Duodenal mucosa (tissue), 2 donors: ENCODE measurements at regions not wholly inside any gene's neighbourhood (a gene's known extent, or its start where the extent isn't known, plus 50 kb on each side); places are given as distances from the start of the nearest gene placed in this dataset.

Experiments used
- H3K27ac ChIP-seq: one replicate; pipeline ENCODE4 v1.7.0; 2013; ENCODE audit warnings: low read depth, low read length
- H3K27me3 ChIP-seq, 2 donors: one replicate each; pipeline ENCODE4 v1.7.0; 2013; ENCODE audit warnings: low read length in 2 of 2, control low read depth in 1 of 2; ENCODE audit not compliant: insufficient read depth in 2 of 2, control insufficient read depth in 1 of 2
- H3K36me3 ChIP-seq, 2 donors: one replicate each; pipeline ENCODE4 v1.7.0; 2013; ENCODE audit warnings: low read length in 2 of 2, control low read depth in 1 of 2; ENCODE audit not compliant: insufficient read depth in 2 of 2, control insufficient read depth in 1 of 2
- H3K4me1 ChIP-seq, 2 donors: one replicate each; pipeline ENCODE4 v1.7.0; 2013; ENCODE audit warnings: low read length in 2 of 2, control low read depth in 1 of 2; ENCODE audit not compliant: insufficient read depth in 2 of 2, control insufficient read depth in 1 of 2
- H3K4me3 ChIP-seq, 2 donors: one replicate each; pipeline ENCODE4 v1.7.0; 2013; ENCODE audit warnings: low read length in 2 of 2, low read depth in 1 of 2
- H3K9ac ChIP-seq, 2 donors: one replicate each; pipeline ENCODE4 v1.7.0; 2013; ENCODE audit warnings: low read length in 2 of 2, low read depth in 1 of 2
- H3K9me3 ChIP-seq, 2 donors: one replicate each; pipeline ENCODE4 v1.7.0; 2013; ENCODE audit warnings: low read length in 2 of 2, control low read depth in 1 of 2; ENCODE audit not compliant: control insufficient read depth in 1 of 2

DNA sequence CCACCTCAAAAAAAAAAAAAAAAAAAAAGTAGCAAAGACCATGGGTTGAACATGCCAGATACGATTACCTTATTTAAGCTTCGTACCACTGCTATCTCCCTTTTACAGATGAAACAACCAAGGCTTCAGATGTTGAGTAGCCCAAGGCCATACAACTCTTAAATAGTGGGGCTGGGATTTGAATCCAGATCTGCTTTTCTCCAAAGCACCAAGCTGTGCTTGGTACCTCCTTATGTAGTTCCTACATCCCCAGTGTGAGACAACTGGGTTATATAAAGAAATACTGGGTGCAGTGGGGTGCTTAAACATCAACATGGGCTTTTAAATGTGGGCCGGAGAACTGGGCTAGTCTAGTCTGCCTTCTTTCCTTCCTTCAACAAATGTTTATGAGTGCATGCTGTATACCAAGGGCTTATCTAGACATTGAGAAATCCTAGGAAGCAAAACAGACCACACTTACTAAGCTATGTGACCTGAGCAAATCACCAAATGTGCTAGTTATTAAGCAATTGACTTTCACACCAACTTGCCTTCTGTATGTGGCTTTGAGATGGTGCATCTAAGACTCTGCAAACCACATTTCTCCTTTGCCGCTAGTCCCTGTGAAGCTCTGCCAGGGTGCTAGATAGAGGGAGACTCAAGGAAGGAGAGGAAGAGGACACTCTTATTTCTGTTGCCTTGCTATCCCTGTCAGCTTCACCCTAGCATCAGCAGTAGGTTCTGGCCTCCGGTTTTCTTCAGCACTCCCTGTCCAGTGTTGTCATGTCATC, 201.4 kb upstream of the FOXN2 start:
- Histone ChIP-seq H3K27me3 (no peaks in the 10 kb centered on the region), H3K36me3 (no peaks in the 10 kb centered on the region), H3K9ac (no peak overlapping the region), H3K4me1 (peaks cover 7 to 9% of the 10 kb centered on the region in 2 donors), H3K9me3 (no peaks in the 10 kb centered on the region), H3K27ac (no peak overlapping the region), H3K4me3 (no peak overlapping the region)

DNA sequence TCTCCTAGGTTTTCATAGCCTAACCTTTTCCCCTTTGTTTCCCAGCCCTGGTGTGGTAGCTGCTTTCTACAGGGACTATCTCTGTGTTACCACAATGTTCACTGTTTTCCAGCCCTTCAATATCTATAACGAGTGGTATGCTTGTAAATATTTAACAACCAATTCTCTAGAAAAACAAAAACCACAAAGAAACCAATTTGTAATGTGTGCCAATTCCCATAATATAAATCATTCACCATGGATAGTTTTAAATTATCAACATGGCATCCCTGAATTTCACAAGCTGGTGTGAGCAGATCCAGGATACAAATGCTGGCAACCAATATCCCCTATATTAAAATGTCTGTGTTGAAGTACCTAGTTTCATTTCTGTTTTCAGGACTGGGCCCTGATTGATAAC, 200.7 kb upstream of the FOXN2 start:
- Histone ChIP-seq H3K27me3 (no peaks in the 10 kb centered on the region), H3K4me1 (peaks cover 7 to 9% of the 10 kb centered on the region in 2 donors), H3K9me3 (no peaks in the 10 kb centered on the region), H3K9ac (no peak overlapping the region), H3K27ac (no peak overlapping the region), H3K4me3 (no peak overlapping the region), H3K36me3 (no peaks in the 10 kb centered on the region)

DNA sequence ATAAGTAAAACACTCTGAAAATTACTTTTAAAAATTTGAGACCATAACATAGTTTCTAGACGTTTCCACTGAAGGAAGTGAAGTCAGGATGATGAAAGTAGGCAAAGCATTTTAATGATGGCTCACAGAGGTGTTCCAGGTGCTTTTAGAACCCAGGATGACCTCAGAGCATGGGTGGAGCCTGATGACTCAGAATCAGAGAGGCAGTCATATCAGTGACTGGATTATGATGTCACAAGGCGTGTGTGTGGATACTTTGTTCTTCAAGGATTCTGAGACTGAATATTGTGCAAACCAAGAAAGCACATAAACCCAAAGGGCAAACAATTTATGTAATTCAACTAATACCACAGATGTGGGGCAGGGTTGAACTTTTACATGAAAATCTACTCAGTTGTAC, 200.2 kb upstream of the FOXN2 start:
- H3K27me3 ChIP-seq: no peaks in the 10 kb centered on the region
- H3K27ac ChIP-seq: no peak overlapping the region
- H3K9me3 ChIP-seq: no peaks in the 10 kb centered on the region
- no peaks in the 10 kb centered on the region for H3K36me3 ChIP-seq
- no peak overlapping the region for H3K9ac ChIP-seq
- no peak overlapping the region for H3K4me3 ChIP-seq
- H3K4me1 ChIP-seq: peaks cover 7 to 9% of the 10 kb centered on the region in 2 donors

DNA sequence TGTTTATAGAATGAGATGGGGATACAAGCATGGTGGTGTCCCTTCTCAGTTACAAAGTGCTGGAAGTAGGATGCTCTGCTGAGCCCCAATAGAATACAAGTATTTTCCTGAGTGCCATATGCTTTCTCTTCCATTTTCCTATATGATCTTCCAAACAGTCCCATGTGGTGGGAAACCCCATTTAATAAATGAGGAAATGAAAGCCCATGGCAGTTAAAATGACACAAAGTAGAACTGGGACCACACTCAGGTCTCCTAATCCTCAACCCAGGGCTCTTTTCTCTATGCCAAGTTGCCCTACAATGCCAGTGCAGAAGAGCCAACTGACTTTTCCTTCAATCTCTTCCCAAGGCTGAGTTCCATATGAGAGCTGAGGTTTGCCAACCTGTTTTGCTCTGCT, 198.0 kb upstream of the FOXN2 start:
- H3K36me3 ChIP-seq: no peaks in the 10 kb centered on the region
- peaks cover 0 to 5% of the 10 kb centered on the region in 2 donors for H3K4me1 ChIP-seq
- no peak overlapping the region for H3K9ac ChIP-seq
- H3K9me3 ChIP-seq: no peaks in the 10 kb centered on the region
- H3K27me3 ChIP-seq: no peaks in the 10 kb centered on the region
- H3K4me3 ChIP-seq: no peak overlapping the region
- no peak overlapping the region for H3K27ac ChIP-seq

DNA sequence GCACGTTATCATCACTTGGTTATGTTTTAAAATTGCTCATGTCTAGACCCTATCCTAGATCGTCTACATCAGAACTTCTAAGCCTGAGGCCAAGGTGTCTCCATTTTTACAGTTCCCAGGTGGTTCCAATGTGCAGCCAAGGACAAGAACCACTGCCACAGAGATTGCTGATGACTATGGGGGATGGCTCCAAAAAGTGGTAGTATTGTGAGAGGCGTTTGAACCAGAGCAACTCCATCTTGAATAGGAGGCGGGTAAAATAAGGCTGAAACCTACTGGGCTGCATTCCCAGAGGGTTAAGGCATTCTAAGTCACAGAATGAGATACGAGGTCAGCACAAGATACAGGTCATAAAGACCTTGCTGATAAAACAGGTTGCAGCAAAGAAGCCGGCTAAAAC, 195.6 kb upstream of the FOXN2 start:
- H3K4me3 ChIP-seq: no peak overlapping the region
- H3K9ac ChIP-seq: no peak overlapping the region
- H3K27me3 ChIP-seq: no peaks in the 10 kb centered on the region
- no peaks in the 10 kb centered on the region for H3K36me3 ChIP-seq
- no peak overlapping the region for H3K27ac ChIP-seq
- no peaks in the 10 kb centered on the region for H3K4me1 ChIP-seq
- H3K9me3 ChIP-seq: no peaks in the 10 kb centered on the region

DNA sequence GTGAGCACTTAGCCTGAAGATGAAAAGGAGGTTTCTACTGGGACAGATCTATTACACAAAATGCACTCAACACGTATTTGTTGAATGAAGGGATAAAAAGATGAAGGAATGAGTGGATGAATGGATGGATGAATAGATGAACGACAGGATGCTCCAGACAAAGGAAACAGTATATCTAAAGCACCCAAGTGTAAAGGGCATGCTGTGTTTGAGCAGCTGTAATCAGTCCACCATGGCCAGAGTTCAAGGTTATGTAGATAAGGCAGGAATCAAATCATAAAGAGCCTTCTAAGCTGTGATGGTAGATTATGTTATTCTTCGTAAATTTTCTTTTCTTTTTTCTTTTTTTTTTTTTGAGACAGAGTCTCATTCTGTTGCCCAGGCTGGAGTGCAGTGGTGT, 194.4 kb upstream of the FOXN2 start:
- H3K27ac ChIP-seq: no peak overlapping the region
- no peaks in the 10 kb centered on the region for H3K36me3 ChIP-seq

DNA sequence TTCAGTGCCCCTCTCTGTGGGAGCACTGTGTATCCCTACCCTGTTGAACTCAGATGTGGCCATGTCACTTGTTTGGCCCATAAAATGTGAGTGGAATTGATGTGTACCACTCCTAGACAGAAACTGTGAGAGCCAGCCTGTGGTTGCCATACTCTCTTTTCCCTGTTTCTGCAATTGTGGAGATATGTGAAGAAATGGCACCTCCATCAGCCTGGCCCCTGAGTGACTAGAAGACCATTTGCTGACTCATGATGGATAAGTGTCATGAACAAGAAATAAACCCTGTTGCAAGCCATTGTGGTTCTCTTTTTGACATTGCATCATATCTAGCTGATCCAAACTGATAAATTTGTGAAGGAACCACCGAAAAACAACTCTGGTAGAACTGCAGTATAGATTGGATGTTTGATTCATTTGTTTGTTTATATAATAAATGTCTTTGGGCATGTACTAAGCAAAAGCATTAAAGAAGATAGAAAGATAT, 193.7 kb upstream of the FOXN2 start:
- H3K27ac ChIP-seq: no peak overlapping the region
- H3K9me3 ChIP-seq: no peaks in the 10 kb centered on the region
- no peaks in the 10 kb centered on the region for H3K36me3 ChIP-seq
- no peak overlapping the region for H3K9ac ChIP-seq
- H3K27me3 ChIP-seq: no peaks in the 10 kb centered on the region
- H3K4me3 ChIP-seq: no peak overlapping the region
- H3K4me1 ChIP-seq: no peaks in the 10 kb centered on the region

More for the DNA sequence above, 194.4 kb upstream of the FOXN2 start:
- Histone ChIP-seq H3K4me1 (no peaks in the 10 kb centered on the region), H3K27me3 (no peaks in the 10 kb centered on the region), H3K9ac (no peak overlapping the region), H3K4me3 (no peak overlapping the region), H3K9me3 (no peaks in the 10 kb centered on the region)

DNA sequence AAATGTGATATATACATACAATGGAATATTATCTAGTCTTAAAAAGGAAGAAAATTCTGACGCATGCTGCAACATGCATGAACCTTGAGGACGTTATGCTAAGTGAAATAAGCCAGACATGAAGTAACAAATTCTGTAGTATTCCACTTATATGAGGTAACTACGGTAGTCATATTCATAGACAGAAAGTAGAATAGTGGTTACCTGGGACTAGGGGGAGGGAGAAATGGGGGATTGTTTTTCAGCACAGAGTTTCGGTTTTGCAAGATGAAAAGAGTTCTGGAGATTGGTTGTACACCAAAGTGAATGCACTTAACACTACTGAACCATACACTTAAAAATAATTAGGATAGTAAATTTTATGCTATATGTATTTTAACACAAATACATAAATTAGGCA, 192.3 kb upstream of the FOXN2 start:
- Histone ChIP-seq H3K27me3 (no peaks in the 10 kb centered on the region), H3K27ac (no peak overlapping the region), H3K36me3 (no peaks in the 10 kb centered on the region), H3K9ac (no peak overlapping the region), H3K4me3 (no peak overlapping the region), H3K4me1 (no peaks in the 10 kb centered on the region), H3K9me3 (no peaks in the 10 kb centered on the region)

DNA sequence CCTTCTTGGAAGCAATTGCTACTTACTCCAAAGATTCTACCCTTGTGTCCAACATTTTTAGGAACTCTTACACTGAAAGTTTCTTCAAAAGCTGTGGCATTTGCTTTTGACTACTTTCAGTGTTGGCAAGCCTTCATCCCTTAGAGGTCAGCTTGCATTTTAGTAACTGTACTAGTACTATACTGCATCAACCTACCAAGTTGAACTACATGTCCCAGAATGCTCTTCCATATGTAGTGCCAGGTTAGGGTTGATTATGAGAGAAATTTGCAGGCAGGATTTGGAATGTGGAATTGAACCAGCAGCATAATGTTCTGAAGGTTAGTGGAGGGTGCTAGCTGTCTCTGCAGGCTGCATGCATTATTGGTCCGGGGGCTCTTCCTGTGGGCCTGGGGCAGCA, 189.9 kb upstream of the FOXN2 start:
- no peaks in the 10 kb centered on the region for H3K9me3 ChIP-seq
- H3K4me3 ChIP-seq: no peak overlapping the region
- H3K36me3 ChIP-seq: no peaks in the 10 kb centered on the region
- H3K9ac ChIP-seq: no peak overlapping the region
- H3K27me3 ChIP-seq: no peaks in the 10 kb centered on the region
- no peaks in the 10 kb centered on the region for H3K4me1 ChIP-seq
- no peak overlapping the region for H3K27ac ChIP-seq

DNA sequence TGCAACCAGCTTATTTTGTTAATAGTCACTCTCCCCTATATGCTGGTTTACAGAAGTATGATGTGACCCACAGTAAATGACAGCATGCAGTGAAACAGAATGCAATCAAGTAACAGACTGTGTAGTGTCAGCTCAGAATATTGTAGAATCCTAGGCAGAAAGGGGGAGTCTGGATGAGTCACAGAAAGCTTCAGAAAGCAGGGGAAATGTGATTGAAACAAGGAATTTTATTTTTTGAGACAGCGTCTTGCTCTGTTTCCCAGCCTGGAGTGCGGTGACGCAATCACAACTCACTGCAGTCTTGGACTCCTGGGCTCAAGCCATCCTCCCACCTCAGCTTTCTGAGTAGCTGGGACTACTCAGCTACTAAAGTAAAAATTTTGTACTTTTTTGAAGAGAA, 188.3 kb upstream of the FOXN2 start:
- Histone ChIP-seq H3K4me1 (no peaks in the 10 kb centered on the region), H3K9ac (no peak overlapping the region), H3K36me3 (no peaks in the 10 kb centered on the region), H3K27me3 (no peaks in the 10 kb centered on the region), H3K9me3 (no peaks in the 10 kb centered on the region), H3K4me3 (no peak overlapping the region), H3K27ac (no peak overlapping the region)
